Esophagus muscularis mucosa (tissue), 4 donors: ENCODE measurements at regions not wholly inside any gene's neighbourhood (a gene's known extent, or its start where the extent isn't known, plus 50 kb on each side); places are given as distances from the start of the nearest gene placed in this dataset.

Source experiments
- DNase-seq: peaks from one replicate; pipeline ENCODE4 v3.0.0-alpha.2; 2017; ENCODE audit errors: extremely low spot score
- H3K27ac ChIP-seq, 4 donors: fragments of 200-600 bp; sonication (generic); replicated peaks in 1 of 4; 1 replicate in 3 of 4; 2 replicates in 1 of 4; pipeline ENCODE4 v1.5.1; 2016 to 2019; ENCODE audit warnings: mild to moderate bottlenecking in 1 of 4
- H3K27me3 ChIP-seq, 4 donors: fragments of 200-600 bp; sonication (generic); one replicate each; pipeline versions ENCODE4 v1.5.1 to v1.6.0; 2016 to 2019
- H3K36me3 ChIP-seq, 4 donors: fragments of 200-600 bp; sonication (generic); one replicate each; pipeline ENCODE4 v1.5.1; 2016 to 2019
- H3K4me1 ChIP-seq, 4 donors: fragments of 200-600 bp; sonication (generic); one replicate each; pipeline ENCODE4 v1.5.1; 2016 to 2019
- H3K4me3 ChIP-seq, 4 donors: fragments of 200-600 bp; sonication (generic); 1 replicate in 2 of 4; 2 replicates in 2 of 4; pipeline ENCODE4 v1.5.1; 2016 to 2019; ENCODE audit warnings: mild to moderate bottlenecking in 4 of 4, moderate library complexity in 1 of 4
- H3K9me3 ChIP-seq, 4 donors: fragments of 200-600 bp; sonication (generic); 1 replicate in 3 of 4; 2 replicates in 1 of 4; pipeline ENCODE4 v1.5.1; 2016 to 2019
- CTCF ChIP-seq, 3 experiments: fragments of 200-600 bp in 2 of 3; fragments of 450-650 bp in 1 of 3; sonication (generic) in 2 of 3; IDR thresholded peaks; one replicate each; pipeline ENCODE4 v1.5.1; 2017 to 2019; ENCODE audit warnings: antibody characterized with exemption in 3 of 3, mild to moderate bottlenecking in 2 of 3, moderate library complexity in 1 of 3
- EP300 ChIP-seq: sonication (generic); formaldehyde crosslinking; IDR thresholded peaks from one replicate; pipeline ENCODE4 v1.6.1; 2017; ENCODE audit warnings: antibody characterized with exemption
- POLR2A ChIP-seq: fragments of 450-650 bp; IDR thresholded peaks from one replicate; pipeline ENCODE4 v1.6.1; 2017; ENCODE audit warnings: antibody characterized with exemption, moderate library complexity, mild to moderate bottlenecking, low read depth
- POLR2AphosphoS5 ChIP-seq, 2 donors: sonication (generic); formaldehyde crosslinking; IDR thresholded peaks; one replicate each; pipeline ENCODE4 v1.6.1; 2017; ENCODE audit warnings: antibody characterized with exemption in 2 of 2
- WGBS: methylation state at CpG from one replicate; pipeline ENCODE4 v1.1.5; 2018; 5-methylcytosine and 5-hydroxymethylcytosine counted together
- intact Hi-C: fragments of 100-400 bp; cut with DNase I; formaldehyde crosslinking; loops from one replicate; pipeline ENCODE4 v1.15.1; 2023

DNA sequence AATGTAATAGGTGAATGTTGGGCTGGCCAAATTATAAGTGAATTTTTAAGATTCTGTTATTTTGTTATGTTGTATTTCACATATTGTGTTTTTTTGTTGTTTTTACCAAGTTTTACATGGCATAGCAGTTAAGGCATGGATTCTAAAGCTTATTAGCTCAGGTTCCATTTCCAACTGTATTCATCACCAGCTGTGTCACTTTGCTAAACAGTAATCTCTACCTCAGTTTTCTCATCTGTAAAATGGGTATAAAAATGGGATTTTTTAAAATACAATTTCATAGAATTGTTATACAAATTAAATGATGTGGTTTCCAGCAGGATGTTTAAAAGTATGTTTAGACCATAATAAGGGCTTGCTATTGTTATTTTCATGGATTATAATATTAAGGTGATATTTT is 512.2 kb downstream of the SLC16A7 start:
- intact Hi-C loops, result no loop called here
- Histone ChIP-seq H3K4me1 (no peaks in the 10 kb centered on the region), H3K36me3 (no peaks in the 10 kb centered on the region), H3K9me3 (no peaks in the 10 kb centered on the region), H3K27ac (no peak overlapping the region), H3K27me3 (no peaks in the 10 kb centered on the region), H3K4me3 (no peak overlapping the region)
- no peak for DNase-seq
- TF ChIP-seq EP300 (no peak), POLR2A (no peak), POLR2AphosphoS5 (IDR thresholded peaks at IDR 0.05) (no peak), CTCF (IDR thresholded peaks at IDR 0.05) (no peak)

GRCh38 chr12:60112063-60112462 is 516.2 kb downstream of the SLC16A7 start:
- H3K4me1 ChIP-seq, result no peaks in the 10 kb centered on the region
- H3K27me3 ChIP-seq, result no peaks in the 10 kb centered on the region
- H3K9me3 ChIP-seq, result no peaks in the 10 kb centered on the region
- WGBS, result 82% methylated on average over 2 of the region's 2 CpGs
- DNase-seq, result no peak
- intact Hi-C loops, result no loop called here
- H3K27ac ChIP-seq, result no peak overlapping the region
- no peaks in the 10 kb centered on the region for H3K36me3 ChIP-seq
- TF ChIP-seq POLR2AphosphoS5 (IDR thresholded peaks at IDR 0.05), result no peak
- TF ChIP-seq CTCF (IDR thresholded peaks at IDR 0.05), result no peak
- no peak for TF ChIP-seq EP300
- TF ChIP-seq POLR2A, result no peak
- H3K4me3 ChIP-seq, result no peak overlapping the region

DNA sequence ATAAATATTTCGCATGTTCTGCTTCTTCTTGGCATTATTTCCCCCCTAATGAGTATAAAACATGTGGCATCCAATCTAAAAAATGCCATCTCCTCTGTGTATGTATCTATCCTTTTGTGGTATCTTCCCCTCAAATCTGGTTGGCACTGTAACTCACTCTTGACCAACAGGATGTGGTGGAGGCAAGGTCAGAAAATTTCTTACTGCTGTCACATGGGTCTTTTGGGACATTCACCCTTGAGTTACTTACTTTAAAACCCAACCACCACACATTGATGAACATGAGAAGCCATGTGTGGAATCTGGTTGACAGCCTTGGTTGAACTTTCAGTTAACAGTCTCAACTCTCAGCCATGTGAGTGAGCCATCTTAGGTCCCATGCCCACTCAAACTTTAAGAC is 516.9 kb downstream of the SLC16A7 start:
- no peak overlapping the region for H3K4me3 ChIP-seq
- TF ChIP-seq POLR2AphosphoS5 (IDR thresholded peaks at IDR 0.05), result no peak
- no peak for TF ChIP-seq POLR2A
- no peak for TF ChIP-seq EP300
- TF ChIP-seq CTCF (IDR thresholded peaks at IDR 0.05), result no peak
- WGBS, result 0% methylated on average over 1 of the region's 1 CpG
- H3K27ac ChIP-seq, result no peak overlapping the region
- H3K9me3 ChIP-seq, result no peaks in the 10 kb centered on the region
- no peak for DNase-seq
- H3K36me3 ChIP-seq, result no peaks in the 10 kb centered on the region
- intact Hi-C loops, result no loop called here
- no peaks in the 10 kb centered on the region for H3K27me3 ChIP-seq
- H3K4me1 ChIP-seq, result no peaks in the 10 kb centered on the region

- Histone ChIP-seq H3K36me3 (no peaks in the 10 kb centered on the region), H3K4me1 (no peaks in the 10 kb centered on the region), H3K9me3 (no peaks in the 10 kb centered on the region), H3K27me3 (no peaks in the 10 kb centered on the region), H3K27ac (no peak overlapping the region), H3K4me3 (no peak overlapping the region)
- 62% methylated on average over 1 of the region's 1 CpG for WGBS
- no peak for TF ChIP-seq CTCF (IDR thresholded peaks at IDR 0.05)
- TF ChIP-seq POLR2A, result no peak
- no peak for TF ChIP-seq EP300
- TF ChIP-seq POLR2AphosphoS5 (IDR thresholded peaks at IDR 0.05), result no peak
- intact Hi-C loops, result no loop called here
- no peak for DNase-seq
Observed at GRCh38 chr12:60114169-60114568, 518.3 kb downstream of the SLC16A7 start.

DNA sequence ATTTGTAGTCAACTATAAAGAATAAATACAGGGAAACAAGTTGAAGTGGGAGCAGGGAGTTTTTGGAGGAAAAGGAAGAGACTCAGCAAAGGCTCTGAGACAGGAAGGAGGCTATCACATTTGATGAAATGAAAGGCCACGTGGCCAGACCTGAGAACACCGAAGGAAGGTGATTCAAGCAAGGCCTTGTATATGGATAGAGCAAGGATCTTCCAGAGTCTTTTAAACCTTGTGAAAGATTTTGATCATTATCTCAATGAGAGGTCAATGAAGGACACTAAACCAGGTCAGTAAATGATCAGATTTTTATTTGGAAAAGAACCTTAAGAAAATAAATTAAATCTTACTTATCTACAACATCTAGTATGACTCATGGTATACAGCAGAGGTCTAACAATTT is 523.5 kb downstream of the SLC16A7 start:
- TF ChIP-seq EP300, result no peak
- TF ChIP-seq CTCF (IDR thresholded peaks at IDR 0.05), result no peak
- TF ChIP-seq POLR2A, result no peak
- TF ChIP-seq POLR2AphosphoS5 (IDR thresholded peaks at IDR 0.05), result no peak
- Histone ChIP-seq H3K27me3 (no peaks in the 10 kb centered on the region), H3K4me3 (no peak overlapping the region), H3K36me3 (no peaks in the 10 kb centered on the region), H3K9me3 (no peaks in the 10 kb centered on the region), H3K27ac (no peak overlapping the region), H3K4me1 (no peaks in the 10 kb centered on the region)
- 51% methylated on average over 2 of the region's 2 CpGs for WGBS
- no peak for DNase-seq
- intact Hi-C loops, result no loop called here
